Body of pancreas (tissue), 4 donors: ENCODE measurements at regions not wholly inside any gene's neighbourhood (a gene's known extent, or its start where the extent isn't known, plus 50 kb on each side); places are given as distances from the start of the nearest gene placed in this dataset.

Experiments
- ATAC-seq: fragments of 150-250 bp; one replicate; pipeline ENCODE4 v1.9.1; 2016
- DNase-seq, 4 donors: peaks; one replicate each; pipeline ENCODE4 v3.0.0-alpha.2; 2019
- H3K27ac ChIP-seq, 4 donors: fragments of 200-600 bp; sonication (generic); 1 replicate in 3 of 4; 2 replicates in 1 of 4; pipeline versions ENCODE4 v1.5.1 to v1.6.1; 2016 to 2019; ENCODE audit warnings: mild to moderate bottlenecking in 1 of 4, mixed read lengths in 1 of 4, moderate library complexity in 1 of 4
- H3K27me3 ChIP-seq, 2 donors: fragments of 200-600 bp; sonication (generic); one replicate each; pipeline ENCODE4 v1.6.0; 2016; ENCODE audit warnings: mild to moderate bottlenecking in 1 of 2
- H3K36me3 ChIP-seq, 2 donors: fragments of 200-600 bp; sonication (generic); replicated peaks in 1 of 2; 2 replicates each; pipeline ENCODE4 v1.5.1; 2016; ENCODE audit warnings: low read depth in 2 of 2; ENCODE audit not compliant: insufficient read depth in 1 of 2
- H3K4me1 ChIP-seq: fragments of 200-600 bp; sonication (generic); one replicate; pipeline ENCODE4 v1.6.0; 2016
- H3K4me3 ChIP-seq, 2 donors: fragments of 200-600 bp; sonication (generic); 1 replicate in 1 of 2; 2 replicates in 1 of 2; pipeline ENCODE4 v1.5.1; 2016 to 2019
- H3K9me3 ChIP-seq, 3 donors: fragments of 200-600 bp; sonication (generic); 1 replicate in 2 of 3; 2 replicates in 1 of 3; pipeline ENCODE4 v1.5.1; 2016
- CTCF ChIP-seq, 7 experiments: fragments of 450-650 bp in 4 of 7; fragments of 200-600 bp in 3 of 7; sonication (generic) in 3 of 7; IDR thresholded peaks; one replicate each; pipeline ENCODE4 v1.5.1; 2016 to 2019; ENCODE audit warnings: antibody characterized with exemption in 7 of 7
- POLR2A ChIP-seq, 3 donors: fragments of 450-650 bp; IDR thresholded peaks; one replicate each; pipeline ENCODE4 v1.6.1; 2016; ENCODE audit warnings: antibody characterized with exemption in 3 of 3, mild to moderate bottlenecking in 2 of 3
- WGBS, 2 donors: methylation state at CpG; one replicate each; pipeline ENCODE4 v1.1.5; 2017; 5-methylcytosine and 5-hydroxymethylcytosine counted together
- intact Hi-C: fragments of 100-400 bp; cut with DNase I; formaldehyde crosslinking; loops from one replicate; pipeline ENCODE4 v1.15.1; 2023

GRCh38 chr13:44309794-44310757 lies 63.5 kb upstream of the SERP2 start:
- no peaks in the 10 kb centered on the region for H3K27me3 ChIP-seq
- DNase-seq: peak in 1 of 4 donors; percentile 64
- H3K27ac ChIP-seq: no peak overlapping the region
- ATAC-seq: no peak
- no peak overlapping the region for H3K4me3 ChIP-seq
- H3K9me3 ChIP-seq: no peaks in the 10 kb centered on the region
- 74 to 82% methylated on average over 15 of the region's 15 CpGs for WGBS, 2 donors
- H3K4me1 ChIP-seq: peaks cover 6% of the 10 kb centered on the region
- no peak for TF ChIP-seq POLR2A (IDR thresholded peaks at IDR 0.05)
- TF ChIP-seq CTCF (IDR thresholded peaks at IDR 0.05): no peak
- intact Hi-C loops: no loop called here
- no peaks in the 10 kb centered on the region for H3K36me3 ChIP-seq

GRCh38 chr13:44311011-44311780 lies 62.4 kb upstream of the SERP2 start:
- WGBS, 2 donors: 62 to 65% methylated on average over 8 of the region's 8 CpGs
- H3K27ac ChIP-seq: peak overlapping the region in 1 of 4 donors; percentile 18
- intact Hi-C loops: no loop called here
- no peak overlapping the region for H3K4me3 ChIP-seq
- no peaks in the 10 kb centered on the region for H3K36me3 ChIP-seq
- no peak for ATAC-seq
- no peaks in the 10 kb centered on the region for H3K9me3 ChIP-seq
- H3K4me1 ChIP-seq: peaks cover under 1% of the 10 kb centered on the region
- DNase-seq: peak in 1 of 4 donors; percentile 64
- no peak for TF ChIP-seq POLR2A (IDR thresholded peaks at IDR 0.05)
- TF ChIP-seq CTCF (IDR thresholded peaks at IDR 0.05): no peak
- no peaks in the 10 kb centered on the region for H3K27me3 ChIP-seq

GRCh38 chr13:44312131-44312530 lies 61.5 kb upstream of the SERP2 start:
- no peak overlapping the region for H3K27ac ChIP-seq
- H3K4me3 ChIP-seq: no peak overlapping the region
- no peaks in the 10 kb centered on the region for H3K36me3 ChIP-seq
- no peak for DNase-seq
- TF ChIP-seq CTCF (IDR thresholded peaks at IDR 0.05) (no peak), POLR2A (IDR thresholded peaks at IDR 0.05) (no peak)
- no peaks in the 10 kb centered on the region for H3K27me3 ChIP-seq
- 83 to 91% methylated on average over 2 to 3 of the region's 3 CpGs for WGBS, 2 donors
- no peaks in the 10 kb centered on the region for H3K9me3 ChIP-seq
- intact Hi-C loops: no loop called here
- no peaks in the 10 kb centered on the region for H3K4me1 ChIP-seq
- no peak for ATAC-seq

GRCh38 chr13:44312834-44313551 lies 60.6 kb upstream of the SERP2 start:
- H3K4me1 ChIP-seq: no peaks in the 10 kb centered on the region
- peak; percentile 67 for ATAC-seq
- H3K9me3 ChIP-seq: no peaks in the 10 kb centered on the region
- no peak overlapping the region for H3K4me3 ChIP-seq
- H3K27ac ChIP-seq: peak overlapping the region in 2 of 4 donors; percentile 32 to 57
- DNase-seq: peak in 1 of 4 donors; percentile 35
- 72 to 89% methylated on average over 2 of the region's 2 CpGs for WGBS, 2 donors
- intact Hi-C loops: no loop called here
- no peaks in the 10 kb centered on the region for H3K27me3 ChIP-seq
- no peak for TF ChIP-seq CTCF (IDR thresholded peaks at IDR 0.05)
- TF ChIP-seq POLR2A (IDR thresholded peaks at IDR 0.05): no peak
- H3K36me3 ChIP-seq: no peaks in the 10 kb centered on the region
